HepG2 (cell line): ENCODE measurements at regions not wholly inside any gene's neighbourhood (a gene's known extent, or its start where the extent isn't known, plus 50 kb on each side); places are given as distances from the start of the nearest gene placed in this dataset.

Experiments used
- ATAC-seq: fragments of 200-7000 bp; cut with Tn5 transposase; 3 replicates; pipeline ENCODE4 v1.9.1; 2020; ENCODE audit warnings: mild to moderate bottlenecking, moderate library complexity
- BruUV-seq: library from RNA; stranded (reverse); fragments of 400-500 nt; replicated peaks from 2 replicates; lab custom pipeline; 2021; lab: Mats Ljungman, UMichigan
- CTCF ChIA-PET: fragments of 300-600 bp; formaldehyde crosslinking; extraction: SDS; loops from one replicate; lab custom pipeline; 2021; ENCODE audit warnings: low total read pairs, inconsistent platforms, low intra/inter-chr PET ratio; lab: Yijun Ruan, JAX
- POLR2A ChIA-PET: fragments of 350-600 bp; sonication (Branson Sonifier 250); formaldehyde crosslinking; loops from one replicate; lab custom pipeline; 2020; ENCODE audit warnings: antibody characterized with exemption, inconsistent platforms; lab: Yijun Ruan, JAX
- DNase-seq: peaks from one replicate; pipeline ENCODE4 v3.0.0-alpha.2; 2015; ENCODE audit warnings: low spot score
- FAIRE-seq: peaks from 3 replicates; lab custom pipeline; 2011; peaks lifted over from hg19 to GRCh38; lab: Jason Lieb, UNC
- H2AFZ ChIP-seq: one replicate; pipeline ENCODE4 v1.6.1; 2011; ENCODE audit warnings: low read length, inconsistent platforms
- H3K27ac ChIP-seq: fragments of 300-600 bp; 3 replicates; pipeline ENCODE4 v1.8.0; 2011; ENCODE audit warnings: mixed run types, mild to moderate bottlenecking, mixed read lengths, low read length, inconsistent platforms; ENCODE audit not compliant: insufficient read depth; ENCODE audit errors: extremely low read length
- H3K27me3 ChIP-seq, 2 experiments: fragments of 200-600 bp in 1 of 2; 2 replicates in 1 of 2; 3 replicates in 1 of 2; pipeline versions ENCODE4 v1.6.0 to v1.8.0; 2011; ENCODE audit warnings: low read length in 2 of 2, mild to moderate bottlenecking in 2 of 2, moderate library complexity in 2 of 2, inconsistent platforms in 1 of 2; ENCODE audit not compliant: insufficient read depth in 2 of 2, control insufficient read depth in 1 of 2
- H3K36me3 ChIP-seq, 2 experiments: fragments of 200-600 bp in 1 of 2; replicated peaks in 1 of 2; 2 replicates in 1 of 2; 3 replicates in 1 of 2; pipeline versions ENCODE4 v1.5.1 to v1.8.0; 2011; ENCODE audit warnings: low read length in 2 of 2, inconsistent platforms in 1 of 2; ENCODE audit not compliant: insufficient read depth in 2 of 2, control insufficient read depth in 1 of 2
- H3K4me1 ChIP-seq: 2 replicates; pipeline ENCODE4 v1.5.1; 2012; ENCODE audit warnings: low read length, inconsistent platforms; ENCODE audit not compliant: insufficient read depth
- H3K4me2 ChIP-seq: 2 replicates; pipeline ENCODE4 v1.6.0; 2011; ENCODE audit warnings: low read depth, low read length, inconsistent platforms
- H3K4me3 ChIP-seq, 3 experiments: fragments of 200-600 bp in 1 of 3; sonication (generic), shearing (Covaris generic) in 1 of 3; replicated peaks in 1 of 3; 2 replicates each; pipeline ENCODE4 v1.5.1; 2011 to 2016; ENCODE audit warnings: low read length in 3 of 3, inconsistent platforms in 2 of 3, low read depth in 2 of 3, mild to moderate bottlenecking in 2 of 3, control low read depth in 1 of 3, mixed read lengths in 1 of 3; ENCODE audit not compliant: insufficient read depth in 1 of 3
- H3K79me2 ChIP-seq: one replicate; pipeline ENCODE4 v1.6.1; 2011; ENCODE audit warnings: low read length, inconsistent platforms; ENCODE audit not compliant: insufficient read depth
- H3K9ac ChIP-seq: 2 replicates; pipeline ENCODE4 v1.6.0; 2011; ENCODE audit warnings: mild to moderate bottlenecking, low read depth, low read length, inconsistent platforms; ENCODE audit not compliant: insufficient read depth
- H3K9me3 ChIP-seq: 2 replicates; pipeline ENCODE4 v1.5.1; 2012; ENCODE audit warnings: mild to moderate bottlenecking, low read length
- H4K20me1 ChIP-seq: 2 replicates; pipeline ENCODE4 v1.6.0; 2011; ENCODE audit warnings: inconsistent platforms, mild to moderate bottlenecking, low read length, moderate library complexity; ENCODE audit not compliant: insufficient read depth
- AHDC1 ChIP-seq: sonication (generic); formaldehyde crosslinking; IDR thresholded peaks from 2 replicates; pipeline ENCODE4 v1.5.1; 2020; ENCODE audit warnings: mild to moderate bottlenecking, missing genetic modification reagents, borderline replicate concordance
- ELF3 ChIP-seq: IDR thresholded peaks from 2 replicates; pipeline ENCODE4 v1.6.1; 2016; ENCODE audit warnings: missing genetic modification reagents, missing compliant biosample characterization
- HOXA5 ChIP-seq: sonication (generic); formaldehyde crosslinking; IDR thresholded peaks from 2 replicates; pipeline ENCODE4 v1.4.0; 2020; ENCODE audit warnings: missing genetic modification reagents
- MYNN ChIP-seq: sonication (generic); formaldehyde crosslinking; IDR thresholded peaks from 2 replicates; pipeline ENCODE4 v1.4.0; 2020; ENCODE audit warnings: mild to moderate bottlenecking, low read depth, missing genetic modification reagents
- NR2F6 ChIP-seq, 2 experiments: IDR thresholded peaks; 2 replicates each; pipeline ENCODE4 v1.6.1; 2016; ENCODE audit warnings: antibody characterized with exemption in 1 of 2, mild to moderate bottlenecking in 1 of 2
- POLR2G ChIP-seq: fragments of 200-400 bp; formaldehyde crosslinking; IDR thresholded peaks from 2 replicates; pipeline ENCODE4 v1.6.1; 2018; ENCODE audit warnings: mild to moderate bottlenecking, low read depth, low read length, moderate library complexity
- RARA ChIP-seq: IDR thresholded peaks from 2 replicates; pipeline ENCODE4 v1.6.1; 2016; ENCODE audit warnings: missing genetic modification reagents, missing compliant biosample characterization
- RORA ChIP-seq: sonication (generic); formaldehyde crosslinking; IDR thresholded peaks from 2 replicates; pipeline ENCODE4 v1.5.0; 2020; ENCODE audit warnings: mild to moderate bottlenecking, missing genetic modification reagents, moderate library complexity
- TBP ChIP-seq: sonication (generic); formaldehyde crosslinking; IDR thresholded peaks from 2 replicates; pipeline ENCODE4 v1.5.0; 2020; ENCODE audit warnings: missing genetic modification reagents
- ZNF160 ChIP-seq: sonication (generic); formaldehyde crosslinking; IDR thresholded peaks from 2 replicates; pipeline ENCODE4 v1.8.0; 2022; ENCODE audit warnings: mild to moderate bottlenecking, inconsistent platforms, missing genetic modification reagents
- ZNF33A ChIP-seq: sonication (generic); formaldehyde crosslinking; IDR thresholded peaks from 2 replicates; pipeline ENCODE4 v1.5.1; 2020; ENCODE audit warnings: missing genetic modification reagents, mild to moderate bottlenecking, moderate library complexity, borderline replicate concordance
- ZNF550 ChIP-seq: sonication (generic); formaldehyde crosslinking; IDR thresholded peaks from 2 replicates; pipeline ENCODE4 v1.4.0; 2020; ENCODE audit warnings: mild to moderate bottlenecking, missing genetic modification reagents, borderline replicate concordance
- ZNF720 ChIP-seq: sonication (generic); formaldehyde crosslinking; IDR thresholded peaks from 2 replicates; pipeline ENCODE4 v1.4.0; 2020; ENCODE audit warnings: missing genetic modification reagents
- ZNF879 ChIP-seq: sonication (generic); formaldehyde crosslinking; IDR thresholded peaks from 2 replicates; pipeline ENCODE4 v1.8.1; 2023; ENCODE audit warnings: missing genetic modification reagents
- WGBS: methylation state at CpG from one replicate; pipeline ENCODE4 v1.1.6; 2017; ENCODE audit warnings: low lambda C conversion rate; 5-methylcytosine and 5-hydroxymethylcytosine counted together
- in situ Hi-C: cut with HindIII; loops from 2 replicates; pipeline ENCODE4 v1.10.0; 2017; ENCODE audit warnings: low pct_unique_long_range_greater_than_20kb; ENCODE audit not compliant: extremely low pct_ligation_motif_present
- intact Hi-C: fragments of 100-400 bp; cut with micrococcal nuclease; formaldehyde crosslinking; loops from one replicate; pipeline ENCODE4 v1.10.0; 2022; ENCODE audit not compliant: unreplicated experiment

GRCh38 chr18:38019292-38019691 lies 453.7 kb upstream of the CELF4 start (continued):
- no peak for TF ChIP-seq ZNF879 (CRISPR knock-in tag)
- no peak for TF ChIP-seq ZNF550 (CRISPR knock-in tag)
- TF ChIP-seq, all 625 proteins: peak for 0

GRCh38 chr18:38010971-38011857 lies 445.6 kb upstream of the CELF4 start:
- DNase-seq (no peak), FAIRE-seq (no peak), ATAC-seq (no peak)
- Histone ChIP-seq H3K36me3 (no peaks in the 10 kb centered on the region), H3K79me2 (no peaks in the 10 kb centered on the region), H3K27me3 (no peaks in the 10 kb centered on the region), H3K9ac (no peak overlapping the region), H3K9me3 (no peaks in the 10 kb centered on the region), H3K4me2 (no peak overlapping the region), H3K4me3 (no peak overlapping the region), H2AFZ (no peak overlapping the region), H3K27ac (no peak overlapping the region), H3K4me1 (no peaks in the 10 kb centered on the region), H4K20me1 (no peaks in the 10 kb centered on the region)
- 0% methylated on average over 4 of the region's 4 CpGs for WGBS
- no TSS peak for BruUV-seq
- in situ Hi-C loops: no loop called here
- no peak for TF ChIP-seq AHDC1 (CRISPR knock-in tag)
- no peak for TF ChIP-seq ZNF160 (CRISPR knock-in tag)
- TF ChIP-seq ELF3: no peak
- no peak for TF ChIP-seq ZNF720 (CRISPR knock-in tag)
- no peak for TF ChIP-seq MYNN (CRISPR knock-in tag)
- TF ChIP-seq POLR2G: no peak
- no peak for TF ChIP-seq TBP
- TF ChIP-seq HOXA5 (CRISPR knock-in tag): no peak
- TF ChIP-seq NR2F6 (IDR thresholded peaks at IDR 0.05): no peak
- no peak for TF ChIP-seq NR2F6 (CRISPR knock-in tag; IDR thresholded peaks at IDR 0.05)
- TF ChIP-seq RARA (CRISPR knock-in tag): no peak
- no peak for TF ChIP-seq ZNF33A (CRISPR knock-in tag)
- TF ChIP-seq RORA (CRISPR knock-in tag): no peak
- ChIA-PET CTCF (no interaction called here), POLR2A (no interaction called here)
- intact Hi-C loops: loop anchor here (5.0 kb wide), 1 partner anchor 644 kb away; no protein-coding TSS in a partner anchor
